Occipital lobe (tissue), 1 donor: ENCODE measurements at regions not wholly inside any gene's neighbourhood (a gene's known extent, or its start where the extent isn't known, plus 50 kb on each side); places are given as distances from the start of the nearest gene placed in this dataset.

Source experiments
- DNase-seq: peaks from one replicate; lab custom pipeline; 2025; lab: John Stamatoyannopoulos, UW

- no peak for DNase-seq
These were observed 1041.0 kb downstream of the BRD1 start for GRCh38 chr22:48786679-48786996.

GRCh38 chr22:48785792-48786678, 1041.6 kb downstream of the BRD1 start:
- DNase-seq: no peak

GRCh38 chr22:48784701-48785503, 1042.8 kb downstream of the BRD1 start:
- DNase-seq: no peak

- DNase-seq: no peak
These were observed 1043.8 kb downstream of the BRD1 start for GRCh38 chr22:48783821-48784266.

GRCh38 chr22:48782811-48783511, 1044.7 kb downstream of the BRD1 start:
- DNase-seq: no peak

GRCh38 chr22:48782326-48782725, 1045.3 kb downstream of the BRD1 start:
- DNase-seq: no peak

- no peak for DNase-seq
These were observed 1045.8 kb downstream of the BRD1 start for GRCh38 chr22:48781868-48782267.

- DNase-seq: no peak
These were observed 1046.3 kb downstream of the BRD1 start for GRCh38 chr22:48781391-48781790.

GRCh38 chr22:48780597-48781277, 1046.9 kb downstream of the BRD1 start:
- no peak for DNase-seq

- DNase-seq: no peak
These were observed 1047.7 kb downstream of the BRD1 start for GRCh38 chr22:48779661-48780596.

- DNase-seq: no peak
These were observed 1048.4 kb downstream of the BRD1 start for GRCh38 chr22:48779211-48779643.

GRCh38 chr22:48778308-48779195, 1049.1 kb downstream of the BRD1 start:
- DNase-seq: no peak

- DNase-seq: no peak
These were observed 1055.3 kb downstream of the BRD1 start for GRCh38 chr22:48772286-48772907.

- DNase-seq: no peak
These were observed 1062.1 kb downstream of the BRD1 start for GRCh38 chr22:48765595-48765994.

- DNase-seq: no peak
These were observed 1066.1 kb downstream of the BRD1 start for GRCh38 chr22:48761546-48761945.

GRCh38 chr22:48760481-48761390, 1066.9 kb downstream of the BRD1 start:
- no peak for DNase-seq
